ENCODE measurements at regions not wholly inside any gene's neighbourhood (a gene's known extent, or its start where the extent isn't known, plus 50 kb on each side); places are given as distances from the start of the nearest gene placed in this dataset.

DNA sequence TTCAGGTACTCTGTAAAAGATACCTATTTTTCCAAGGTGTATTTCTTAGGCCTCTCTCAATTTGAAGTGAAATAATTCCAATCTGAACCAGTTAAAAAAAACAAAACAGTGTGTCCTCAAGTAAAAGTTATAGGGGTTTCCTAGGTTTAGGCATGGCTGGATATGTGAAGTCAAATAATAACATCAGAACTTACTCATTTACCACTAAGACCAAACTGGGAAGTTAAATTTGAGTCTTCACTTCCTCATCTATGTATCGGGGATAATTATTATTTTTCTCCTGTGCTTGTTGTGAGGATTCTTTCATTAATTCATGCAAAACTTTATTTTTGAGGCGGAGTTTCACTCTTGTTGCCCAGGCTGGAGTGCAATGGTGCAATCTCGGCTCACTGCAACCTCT is 86.2 kb upstream of the PTPRK start (continued):
- TF ChIP-seq GATAD2B (conservative IDR thresholded peaks at IDR 0.05; ENCODE audit: low read depth): no peak
- peak; percentile 67 for TF ChIP-seq JUNB (IDR thresholded peaks at IDR 0.05)
- TF ChIP-seq MTA2 (IDR thresholded peaks at IDR 0.05; ENCODE audit: low read depth): 0 out of 2 replicates have a peak, but pooled peaks have one; percentile 52
- TF ChIP-seq, protein P1, sequence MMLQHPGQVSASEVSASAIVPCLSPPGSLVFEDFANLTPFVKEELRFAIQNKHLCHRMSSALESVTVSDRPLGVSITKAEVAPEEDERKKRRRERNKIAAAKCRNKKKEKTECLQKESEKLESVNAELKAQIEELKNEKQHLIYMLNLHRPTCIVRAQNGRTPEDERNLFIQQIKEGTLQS (IDR thresholded peaks at IDR 0.05; ENCODE audit: borderline replicate concordance, extremely low read depth, low read depth, low read length): no peak
- no peak for TF ChIP-seq LARP7 (IDR thresholded peaks at IDR 0.05)
- no peak for TF ChIP-seq MXI1 (IDR thresholded peaks at IDR 0.05; ENCODE audit: low read depth, low read length)
- no peak for TF ChIP-seq CBX5 (IDR thresholded peaks at IDR 0.05; ENCODE audit: low read depth)
- TF ChIP-seq POLR2AphosphoS2 (IDR thresholded peaks at IDR 0.05; ENCODE audit: low read depth, low read length): no peak

DNA sequence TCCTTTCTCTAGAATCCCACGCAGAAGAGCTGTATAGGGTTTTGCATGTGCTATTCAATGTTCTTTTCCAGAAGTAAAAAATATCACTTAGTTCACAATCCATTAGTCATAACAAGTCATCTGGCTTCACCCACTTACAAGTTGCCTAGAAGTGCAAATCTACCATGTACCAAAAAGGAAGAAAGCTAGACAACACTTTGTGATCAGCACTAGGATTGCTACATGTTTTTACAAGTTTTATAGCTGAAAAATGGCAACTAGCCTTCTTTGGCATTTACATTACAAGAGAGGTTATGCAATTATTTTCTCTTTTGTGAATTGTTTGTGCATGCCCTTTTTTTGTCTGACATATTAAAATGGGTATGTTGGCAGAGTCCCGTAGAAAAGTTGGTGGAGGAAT is 85.6 kb upstream of the PTPRK start:
- 17% methylated on average over 2 of the region's 2 CpGs for WGBS (ENCODE audit: insufficient coverage, insufficient replicate concordance, low lambda C conversion rate, missing lambda C conversion rate)
- SMC1A ChIA-PET (ENCODE audit: uncharacterized antibody, unreplicated experiment): no interaction called here
- intact Hi-C loops (cut with micrococcal nuclease; ENCODE audit: unreplicated experiment): no loop called here
- H4K20me1 ChIP-seq (ENCODE audit: control insufficient read depth, insufficient read depth): no peaks in the 10 kb centered on the region
- no peak overlapping the region for H3K4me2 ChIP-seq (ENCODE audit: control insufficient read depth, insufficient read depth)
- DNase-seq (ENCODE audit: low read depth, low spot score) (no peak), ATAC-seq (no peak), FAIRE-seq (no peak)
- in situ Hi-C loops (cut with MboI): no loop called here
- RAD21 ChIA-PET (ENCODE audit: unreplicated experiment): no interaction called here
- H3K4me1 ChIP-seq (ENCODE audit: control insufficient read depth, insufficient read depth, low read length): no peaks in the 10 kb centered on the region
- no TSS peak for BruUV-seq (replicated peaks)
- no peaks in the 10 kb centered on the region for H3K9me3 ChIP-seq (replicated peaks; ENCODE audit: control insufficient read depth, insufficient read depth, low read length)
- no peak overlapping the region for H3K9ac ChIP-seq (ENCODE audit: control insufficient read depth, insufficient read depth, low read length)
- H3K4me3 ChIP-seq: no peak overlapping the region
- CTCF ChIA-PET: no interaction called here
- no peaks in the 10 kb centered on the region for H3K36me3 ChIP-seq (ENCODE audit: control insufficient read depth in 2 of 2, insufficient read depth in 2 of 2, low read length in 1 of 2)
- no peaks in the 10 kb centered on the region for H3K79me2 ChIP-seq (ENCODE audit: control insufficient read depth, insufficient read depth, low read length)
- POLR2A ChIA-PET: no interaction called here
- H3K27me3 ChIP-seq (replicated peaks in 1 of 2; ENCODE audit: control insufficient read depth in 2 of 2, insufficient read depth in 2 of 2, low read length in 1 of 2): no peaks in the 10 kb centered on the region; a peak in 1 of 4 replicates
- TF ChIP-seq NFIC (IDR thresholded peaks at IDR 0.05; ENCODE audit: low read depth, low read length) (no peak), STAT1 (conservative IDR thresholded peaks at IDR 0.05) (no peak), RAD51 (IDR thresholded peaks at IDR 0.05) (no peak), YBX1 (IDR thresholded peaks at IDR 0.05) (no peak), CEBPB (IDR thresholded peaks at IDR 0.05; ENCODE audit: borderline replicate concordance in 1 of 2, low read depth in 2 of 2, low read length in 2 of 2) (no peak), ESRRA (IDR thresholded peaks at IDR 0.05; ENCODE audit: low read length) (no peak), ZNF207 (IDR thresholded peaks at IDR 0.05; ENCODE audit: borderline replicate concordance) (no peak)
- TF ChIP-seq, protein P2, sequence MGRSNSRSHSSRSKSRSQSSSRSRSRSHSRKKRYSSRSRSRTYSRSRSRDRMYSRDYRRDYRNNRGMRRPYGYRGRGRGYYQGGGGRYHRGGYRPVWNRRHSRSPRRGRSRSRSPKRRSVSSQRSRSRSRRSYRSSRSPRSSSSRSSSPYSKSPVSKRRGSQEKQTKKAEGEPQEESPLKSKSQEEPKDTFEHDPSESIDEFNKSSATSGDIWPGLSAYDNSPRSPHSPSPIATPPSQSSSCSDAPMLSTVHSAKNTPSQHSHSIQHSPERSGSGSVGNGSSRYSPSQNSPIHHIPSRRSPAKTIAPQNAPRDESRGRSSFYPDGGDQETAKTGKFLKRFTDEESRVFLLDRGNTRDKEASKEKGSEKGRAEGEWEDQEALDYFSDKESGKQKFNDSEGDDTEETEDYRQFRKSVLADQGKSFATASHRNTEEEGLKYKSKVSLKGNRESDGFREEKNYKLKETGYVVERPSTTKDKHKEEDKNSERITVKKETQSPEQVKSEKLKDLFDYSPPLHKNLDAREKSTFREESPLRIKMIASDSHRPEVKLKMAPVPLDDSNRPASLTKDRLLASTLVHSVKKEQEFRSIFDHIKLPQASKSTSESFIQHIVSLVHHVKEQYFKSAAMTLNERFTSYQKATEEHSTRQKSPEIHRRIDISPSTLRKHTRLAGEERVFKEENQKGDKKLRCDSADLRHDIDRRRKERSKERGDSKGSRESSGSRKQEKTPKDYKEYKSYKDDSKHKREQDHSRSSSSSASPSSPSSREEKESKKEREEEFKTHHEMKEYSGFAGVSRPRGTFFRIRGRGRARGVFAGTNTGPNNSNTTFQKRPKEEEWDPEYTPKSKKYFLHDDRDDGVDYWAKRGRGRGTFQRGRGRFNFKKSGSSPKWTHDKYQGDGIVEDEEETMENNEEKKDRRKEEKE (IDR thresholded peaks at IDR 0.05): no peak
- H2AFZ ChIP-seq (ENCODE audit: control insufficient read depth, low read depth, low read length): no peak overlapping the region
- H3K27ac ChIP-seq (ENCODE audit: control insufficient read depth, insufficient read depth): no peak overlapping the region

Measured in GM12878 (cell line).